ENCODE measurements at regions not wholly inside any gene's neighbourhood (a gene's known extent, or its start where the extent isn't known, plus 50 kb on each side); places are given as distances from the start of the nearest gene placed in this dataset.

DNA sequence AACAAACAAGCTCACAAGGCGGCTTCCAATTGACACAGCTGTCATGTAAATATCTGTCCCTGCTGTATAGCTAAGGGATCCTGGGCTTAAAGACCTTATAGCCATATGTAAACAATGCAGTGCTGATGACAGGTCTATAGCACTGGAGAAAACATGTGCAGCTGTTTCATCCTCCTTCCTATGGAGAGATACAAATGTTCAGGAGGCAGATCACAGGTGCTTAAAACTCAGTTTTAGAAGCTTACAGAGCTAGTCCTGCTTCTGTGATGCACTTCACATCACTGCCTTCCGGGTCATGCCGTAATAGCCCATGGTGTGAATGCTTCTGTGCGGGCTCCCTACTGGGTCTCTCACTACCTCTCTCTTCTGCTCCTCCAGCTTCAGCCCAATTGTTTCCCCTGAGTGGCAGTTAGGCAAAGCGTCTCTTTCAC, 262.4 kb upstream of the CHST9 start:
- DNase-seq: no peak

DNA sequence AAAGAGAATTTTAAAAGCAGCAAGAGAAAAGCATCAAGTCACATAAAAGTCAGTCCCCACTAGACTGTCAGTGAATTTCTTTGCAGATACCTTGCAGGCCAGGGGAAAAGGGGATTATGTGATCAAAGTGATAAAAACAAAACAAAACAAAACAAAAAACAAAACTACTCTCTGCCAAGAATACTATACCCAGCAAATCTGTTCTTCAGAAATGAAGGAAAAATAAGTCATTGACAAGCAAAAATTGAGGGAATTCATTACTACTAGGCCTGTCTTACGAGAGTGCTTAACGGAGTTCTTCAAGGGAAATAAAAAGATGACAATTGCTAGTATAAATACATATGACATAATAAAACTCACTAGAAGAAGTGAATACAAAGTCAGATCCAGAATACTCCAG, 245.5 kb upstream of the CHST9 start:
- DNase-seq: no peak

DNA sequence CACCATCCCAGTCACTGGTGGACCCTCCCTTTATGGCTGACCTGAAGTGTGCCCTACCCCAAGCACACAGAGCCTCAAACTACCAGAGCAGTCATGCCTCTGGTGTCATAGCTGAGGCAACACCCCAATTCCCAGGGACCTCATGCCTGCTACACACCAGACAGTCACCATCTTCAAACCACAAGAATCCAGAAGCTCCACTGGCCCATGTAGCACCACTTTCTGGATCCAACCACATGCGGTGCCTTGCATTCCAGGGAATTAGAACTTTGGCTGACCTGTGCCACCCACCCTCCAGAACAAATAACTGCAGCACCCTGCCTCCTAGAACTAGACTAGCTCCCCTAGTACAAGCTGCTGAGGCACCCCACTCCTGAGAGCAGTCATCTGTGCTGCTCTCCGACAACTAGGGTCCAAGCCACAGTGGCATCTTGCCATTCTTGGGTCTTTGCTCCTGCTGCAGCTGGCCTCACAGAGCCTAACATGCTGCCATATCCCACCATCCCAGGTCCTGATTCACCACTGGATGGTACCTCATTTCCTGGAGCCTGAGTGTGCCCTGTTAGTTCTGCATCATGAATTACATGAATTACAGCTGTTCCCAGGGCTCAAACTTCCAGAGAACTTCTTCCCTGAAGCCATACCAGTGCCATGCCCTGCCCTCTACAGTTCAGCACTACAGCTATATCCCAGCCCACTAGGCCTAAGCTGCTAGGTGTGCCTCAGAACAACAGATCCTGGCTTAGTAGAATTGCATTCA, 243.8 kb upstream of the CHST9 start:
- no peak for DNase-seq

DNA sequence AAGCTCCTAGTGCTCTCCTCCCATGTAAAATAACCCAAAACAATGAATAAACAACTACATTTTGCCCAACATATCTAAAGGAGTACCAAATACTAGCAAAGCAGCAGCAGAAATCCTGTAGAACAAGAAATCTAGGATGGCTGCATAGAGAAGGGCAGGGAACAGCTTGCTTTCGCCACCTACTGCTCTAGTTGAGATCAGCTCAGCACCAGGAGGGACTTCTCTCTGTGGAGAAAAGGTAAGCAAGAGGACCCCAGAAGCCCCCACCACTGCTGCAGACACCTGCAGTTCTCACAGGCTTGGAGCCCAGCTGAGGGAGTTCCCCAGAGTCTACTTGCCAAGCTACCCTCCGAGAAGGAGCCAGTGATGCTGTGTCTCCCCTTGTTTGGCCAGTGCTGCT, 243.0 kb upstream of the CHST9 start:
- no peak for DNase-seq

DNA sequence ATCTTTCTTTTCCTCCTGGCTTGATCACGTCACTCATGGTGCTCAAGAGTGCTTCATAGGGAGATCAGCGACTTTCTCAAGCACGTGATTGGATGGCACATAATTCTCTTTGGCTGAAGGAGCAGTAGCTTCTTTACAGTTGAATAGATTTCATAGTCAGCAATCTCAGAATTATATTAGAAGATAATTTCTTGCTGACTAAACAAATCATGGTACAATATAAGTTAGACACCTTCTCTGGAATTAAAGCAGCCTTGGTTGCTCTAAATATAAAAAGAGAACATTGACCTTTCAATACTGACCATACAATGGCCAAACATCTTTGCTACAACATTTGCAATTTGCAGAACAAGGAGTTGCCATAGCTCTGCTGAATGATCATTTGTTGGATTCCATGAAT, 238.5 kb upstream of the CHST9 start:
- no peak for DNase-seq

DNA sequence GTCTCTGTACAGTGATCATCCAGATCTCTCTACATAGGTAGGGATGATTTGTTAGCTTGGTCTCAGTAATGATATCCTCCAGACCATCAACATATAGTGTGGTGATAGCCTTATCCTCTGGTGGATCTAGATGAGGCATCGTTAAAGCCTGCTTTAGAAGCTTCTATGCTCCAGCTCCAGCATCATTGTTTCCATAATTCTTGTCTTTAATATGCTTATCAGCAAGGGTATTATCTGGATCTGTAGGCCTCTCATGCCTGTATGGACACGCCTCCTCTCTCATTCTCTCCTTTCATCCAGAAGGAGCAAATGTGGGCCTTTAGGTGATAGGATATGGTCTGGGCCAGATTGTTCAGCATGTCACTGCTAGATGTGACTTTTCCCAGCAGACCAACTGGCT, 234.5 kb upstream of the CHST9 start:
- DNase-seq: no peak

DNA sequence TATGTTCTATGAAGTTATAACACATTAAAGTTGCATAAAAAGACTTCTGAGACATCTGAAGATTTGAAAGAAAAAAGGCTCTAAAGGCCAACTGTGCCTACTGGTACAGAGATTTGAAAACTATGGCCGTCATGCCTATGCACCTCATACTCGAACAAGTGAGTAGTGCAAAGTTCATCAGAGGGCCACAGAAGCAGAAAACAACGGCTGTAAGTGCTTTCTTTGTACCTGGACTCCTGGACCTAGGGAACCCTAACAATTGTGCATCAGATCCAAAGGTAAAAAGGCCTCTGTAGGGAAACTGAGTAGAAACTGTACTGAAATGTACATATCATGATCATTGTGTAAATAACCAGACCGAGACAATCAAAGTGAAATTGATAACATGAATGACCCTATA, 230.4 kb upstream of the CHST9 start:
- DNase-seq: no peak

DNA sequence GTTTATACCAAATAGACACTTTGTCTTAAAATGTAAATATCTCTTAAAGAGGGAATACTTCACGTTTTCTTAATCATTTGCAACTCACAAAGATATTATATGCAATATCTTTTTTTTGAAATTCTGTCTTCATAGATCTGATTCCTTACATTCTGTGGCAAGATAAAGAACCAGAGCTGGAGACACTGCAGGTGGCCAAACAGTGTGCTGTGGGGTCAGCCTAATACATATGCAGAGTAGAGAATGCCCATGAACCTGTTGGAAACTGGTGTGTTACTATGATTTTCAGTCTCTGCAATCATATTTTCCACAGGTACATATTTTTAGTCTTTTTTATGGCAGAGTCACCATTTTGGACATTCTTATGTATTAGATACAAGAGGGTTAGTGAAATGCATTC, 229.6 kb upstream of the CHST9 start:
- DNase-seq: no peak

DNA sequence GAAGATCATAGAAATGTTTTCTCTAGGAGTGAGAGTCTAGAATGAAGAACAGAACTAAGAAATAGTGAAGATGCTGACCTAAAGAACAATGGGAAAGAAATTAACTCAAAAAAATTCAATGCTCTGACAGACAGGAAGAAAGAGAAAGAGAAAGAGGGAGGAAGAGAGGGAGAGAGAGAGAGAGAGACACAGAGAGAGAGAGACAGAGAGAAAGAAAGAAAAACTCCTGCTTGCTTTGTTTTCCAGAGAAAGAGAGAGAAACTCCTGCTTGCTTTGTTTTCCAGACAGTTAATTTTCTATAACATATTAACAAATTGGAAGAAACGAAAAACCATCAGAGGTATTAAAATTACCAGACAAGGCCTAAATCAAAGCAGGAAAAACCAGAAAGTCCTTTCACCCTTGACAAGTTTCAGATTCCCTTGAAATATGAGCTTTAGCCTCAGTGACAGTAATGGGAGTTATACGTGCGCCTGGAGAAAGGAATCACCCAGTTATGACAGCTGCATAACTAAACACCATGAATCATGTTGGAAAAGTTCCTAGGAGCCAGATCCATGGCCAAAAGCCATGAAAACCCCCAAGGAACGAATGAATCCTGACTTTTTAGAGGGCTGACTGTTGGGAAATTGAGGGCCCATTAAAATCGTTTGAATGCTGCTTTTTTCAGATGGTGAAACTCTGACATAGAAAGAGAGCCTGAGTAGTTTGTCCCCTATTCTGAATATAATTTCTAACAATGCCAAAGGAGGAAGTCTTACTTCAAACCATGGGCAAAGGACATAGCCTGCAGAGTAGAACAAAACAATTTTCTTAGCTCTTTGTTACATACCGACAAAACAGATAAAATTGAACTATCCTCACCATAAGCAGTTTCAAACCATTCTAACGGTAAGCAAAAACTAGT, 228.6 kb upstream of the CHST9 start:
- DNase-seq: no peak

DNA sequence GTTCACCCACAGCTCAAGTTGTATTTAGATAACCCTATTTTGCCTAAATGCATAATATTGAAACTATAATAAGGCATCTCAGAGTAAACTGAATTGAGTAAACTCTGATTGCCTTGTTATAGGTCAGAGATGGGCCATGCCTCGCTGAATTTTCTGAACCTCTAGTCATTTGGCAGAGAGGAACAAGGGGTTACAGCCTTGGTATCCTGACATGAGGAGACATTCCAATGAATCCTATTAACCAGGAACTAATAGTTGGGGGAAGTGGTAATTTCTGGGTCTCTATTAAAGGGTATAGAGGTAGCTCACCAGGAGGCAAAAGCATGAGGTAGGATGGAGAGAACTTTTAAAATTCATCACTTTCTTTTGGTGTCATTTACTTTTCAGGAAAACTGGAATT, 227.4 kb upstream of the CHST9 start:
- DNase-seq: no peak

DNA sequence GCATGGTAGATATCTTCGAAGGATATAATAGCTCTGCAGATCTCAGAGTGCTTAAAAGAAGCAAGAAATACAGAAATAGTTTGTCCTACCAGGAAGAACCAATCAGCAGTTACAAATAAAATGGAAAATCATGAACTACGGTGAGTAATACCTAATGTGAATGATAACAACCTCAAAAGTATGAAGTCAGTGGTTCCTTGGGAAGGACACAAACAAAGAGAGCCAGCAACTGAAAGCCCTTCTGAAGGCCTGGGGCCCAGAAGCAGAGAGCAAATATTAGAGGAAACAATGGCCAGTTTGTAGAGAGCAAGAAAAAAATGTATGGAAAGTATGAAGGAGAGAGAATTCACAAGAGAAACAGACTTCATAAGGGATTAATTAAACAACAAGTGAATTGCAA, 226.8 kb upstream of the CHST9 start:
- DNase-seq: no peak

DNA sequence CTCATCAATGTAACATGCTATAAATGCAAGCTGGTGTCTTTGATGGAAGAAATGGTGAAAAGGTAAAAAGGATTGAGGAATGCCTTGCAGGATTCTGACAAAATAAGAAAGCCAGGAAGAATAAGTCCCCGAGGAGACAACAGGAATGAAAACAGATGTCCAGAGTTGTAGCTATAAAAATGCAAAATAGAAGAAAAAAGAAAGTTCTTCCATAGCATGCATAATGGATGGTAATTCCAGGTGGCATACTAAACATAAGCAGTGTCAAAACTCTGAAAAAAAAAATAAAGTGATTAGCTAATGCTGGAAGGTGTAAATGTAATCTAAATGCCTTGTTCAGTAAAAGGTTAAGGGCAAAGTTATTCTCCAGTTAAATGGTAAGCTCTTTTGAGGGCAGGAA, 225.9 kb upstream of the CHST9 start:
- DNase-seq: no peak

DNA sequence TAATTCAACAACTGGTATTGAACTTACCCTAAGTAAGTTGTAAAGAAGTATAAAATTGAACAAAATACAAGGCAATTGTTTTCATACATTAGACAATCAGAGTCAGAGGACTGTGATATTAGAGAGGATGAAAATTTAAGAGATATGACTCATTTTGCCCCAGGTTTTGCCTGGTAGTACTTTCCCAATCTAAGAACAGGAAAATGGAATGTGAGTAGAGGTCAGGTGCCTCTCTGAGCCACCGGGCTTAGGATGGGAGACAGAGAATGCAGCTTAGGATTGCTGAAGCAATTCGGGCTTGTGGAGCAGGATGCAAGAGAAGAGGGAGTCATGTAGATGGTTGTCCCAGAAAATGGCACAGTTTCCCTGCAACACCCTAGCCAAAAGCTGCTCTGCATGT, 219.7 kb upstream of the CHST9 start:
- no peak for DNase-seq

DNA sequence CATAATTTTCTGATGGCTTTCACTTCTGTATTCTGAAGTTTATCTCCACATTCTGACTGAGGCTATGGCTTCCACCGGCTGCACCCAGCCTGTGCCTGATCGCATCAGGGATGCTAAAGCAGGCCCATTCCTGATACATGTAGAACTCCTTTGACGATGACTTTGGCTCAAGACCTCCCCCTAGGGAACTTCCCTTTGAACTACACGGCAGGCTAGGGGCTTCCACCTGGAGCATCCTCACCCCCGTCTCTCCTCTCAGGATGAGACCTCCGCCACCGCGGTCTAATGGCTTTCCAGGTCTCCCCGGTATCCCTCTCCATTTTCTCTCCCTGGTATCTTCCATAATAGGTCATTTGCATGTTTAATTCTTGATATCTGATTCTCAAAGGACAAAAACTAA, 214.9 kb upstream of the CHST9 start:
- no peak for DNase-seq

DNA sequence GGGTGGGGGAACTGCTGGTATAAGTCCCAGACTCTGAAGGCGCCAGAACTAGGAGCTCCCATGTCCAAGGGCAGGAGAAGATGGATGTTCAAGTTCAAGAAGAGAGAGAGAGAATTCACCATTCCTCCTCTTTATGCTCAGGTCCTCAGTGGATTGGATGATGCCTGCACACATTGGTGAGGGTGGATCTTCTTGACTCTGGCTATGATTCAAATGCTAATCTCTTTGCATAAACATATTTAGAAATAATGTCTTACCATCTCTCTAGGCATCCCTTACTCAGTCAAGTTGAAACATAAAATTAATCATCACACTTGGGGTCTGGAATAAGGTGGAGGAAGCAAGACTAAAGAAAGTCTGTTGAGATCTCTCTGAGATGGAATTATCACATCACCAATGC, 210.6 kb upstream of the CHST9 start:
- DNase-seq: no peak

DNA sequence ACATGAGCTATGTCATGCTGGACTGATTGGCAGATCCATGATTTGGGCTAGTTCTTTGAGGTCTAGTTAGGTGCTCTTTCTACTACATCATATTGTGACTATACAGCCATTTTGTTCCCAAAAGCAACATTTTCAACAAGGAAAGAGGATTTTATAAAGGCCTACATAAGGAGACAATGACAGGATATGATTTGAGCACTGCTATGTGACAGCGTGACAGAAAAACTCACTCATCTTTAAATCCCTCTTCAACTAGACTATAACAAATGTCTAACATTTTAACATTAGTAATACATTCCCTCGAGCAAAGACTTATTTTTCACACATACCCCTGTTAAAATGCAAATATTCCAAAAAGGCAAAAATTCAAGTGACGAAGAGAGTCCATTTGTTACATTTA, 209.6 kb upstream of the CHST9 start:
- DNase-seq: no peak

DNA sequence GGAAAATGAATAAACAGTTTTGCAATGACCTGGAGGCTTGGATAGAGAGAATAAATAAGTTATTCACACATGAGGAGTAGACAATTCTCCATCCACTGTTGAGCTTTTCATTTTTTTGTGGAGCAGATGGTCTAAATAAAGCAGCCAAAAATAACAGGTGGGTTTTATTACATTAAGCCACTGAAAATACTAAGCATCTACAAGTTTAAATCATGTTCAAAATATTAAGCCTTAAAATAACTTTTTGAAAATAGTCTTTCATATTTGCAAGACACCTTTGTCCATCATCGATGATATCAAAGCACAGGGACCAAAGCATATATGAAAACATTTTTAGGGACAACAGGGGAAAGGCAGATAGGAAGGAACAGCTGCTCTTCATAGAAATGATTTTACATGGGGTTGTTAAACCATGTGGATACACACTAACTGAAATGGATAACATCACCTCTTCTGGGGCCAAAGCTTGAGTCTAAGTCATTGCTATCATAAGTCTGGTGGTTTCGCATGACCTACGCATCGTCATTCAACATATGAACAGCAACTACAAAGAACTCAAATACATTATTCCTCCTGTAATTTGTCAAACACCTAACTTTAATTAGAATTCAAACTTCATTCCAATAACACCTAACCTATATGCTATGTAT, 197.6 kb upstream of the CHST9 start:
- no peak for DNase-seq

DNA sequence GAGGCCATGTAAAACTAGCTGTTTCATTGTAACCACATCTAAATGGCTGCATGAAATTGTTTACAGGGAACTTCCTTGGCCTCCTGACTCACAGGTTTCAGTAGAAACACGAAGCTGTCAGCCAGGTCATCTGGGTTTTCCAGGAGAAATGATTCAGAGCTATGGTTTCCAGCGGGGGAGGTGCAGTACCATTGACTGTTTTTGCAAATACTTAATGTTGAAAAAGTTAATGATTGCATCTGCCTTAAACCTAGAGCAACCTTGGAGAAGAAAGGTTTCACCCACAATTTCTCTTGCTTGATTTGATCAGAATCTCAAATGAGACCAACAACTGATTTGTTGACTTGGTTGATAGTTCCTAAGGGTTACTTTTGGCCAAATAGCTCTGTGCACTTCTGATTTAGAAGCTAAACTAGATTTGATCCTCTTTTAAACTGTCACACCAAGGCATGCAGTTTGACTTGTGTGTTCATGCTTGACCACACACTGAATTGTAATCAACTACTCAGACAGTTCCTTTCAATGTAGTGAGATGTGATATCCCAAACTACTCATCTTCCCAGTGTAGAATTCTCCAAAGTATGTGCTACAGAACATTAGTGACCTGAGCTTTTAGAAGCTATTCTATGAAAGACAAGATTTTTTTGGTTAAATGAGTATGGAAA, 193.5 kb upstream of the CHST9 start:
- DNase-seq: no peak

DNA sequence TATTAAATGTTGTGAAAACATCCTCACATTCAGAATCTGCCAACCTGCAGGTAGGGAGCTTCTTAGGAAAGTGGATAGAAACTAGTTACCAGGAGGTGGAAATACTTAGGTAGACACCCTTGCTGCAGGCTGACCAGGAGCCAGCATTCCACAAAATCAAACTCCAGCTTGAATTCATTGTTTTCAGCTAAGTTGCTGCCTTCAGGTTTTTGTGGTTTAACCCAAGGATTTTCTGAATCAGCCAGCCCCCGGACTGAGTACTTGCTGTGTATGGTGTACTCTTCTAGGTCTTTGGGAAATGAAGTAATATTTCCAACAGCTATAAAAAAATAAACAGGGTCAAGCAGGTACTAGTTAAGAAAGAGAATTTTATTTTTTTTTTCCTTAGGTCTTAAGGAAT, 192.1 kb upstream of the CHST9 start:
- DNase-seq: no peak

DNA sequence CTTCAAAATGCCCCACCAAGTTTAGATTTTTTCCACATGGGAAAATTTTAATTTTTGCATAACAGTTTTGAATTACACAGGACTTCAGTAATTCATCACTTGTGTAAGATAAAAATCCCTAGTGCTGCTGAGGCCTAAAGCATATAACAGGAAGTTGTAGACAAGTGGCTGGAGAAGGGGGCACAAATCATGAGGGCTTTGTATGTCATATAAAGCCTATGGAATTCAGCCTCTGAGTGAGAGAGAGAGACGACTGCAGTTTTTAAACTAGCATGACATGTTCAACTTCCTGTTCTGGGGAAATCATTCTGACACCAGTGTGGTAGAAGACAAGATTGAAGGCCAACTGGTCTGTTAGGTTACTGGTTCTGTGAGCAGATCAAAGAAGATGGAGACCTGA, 187.3 kb upstream of the CHST9 start:
- DNase-seq: no peak

DNA sequence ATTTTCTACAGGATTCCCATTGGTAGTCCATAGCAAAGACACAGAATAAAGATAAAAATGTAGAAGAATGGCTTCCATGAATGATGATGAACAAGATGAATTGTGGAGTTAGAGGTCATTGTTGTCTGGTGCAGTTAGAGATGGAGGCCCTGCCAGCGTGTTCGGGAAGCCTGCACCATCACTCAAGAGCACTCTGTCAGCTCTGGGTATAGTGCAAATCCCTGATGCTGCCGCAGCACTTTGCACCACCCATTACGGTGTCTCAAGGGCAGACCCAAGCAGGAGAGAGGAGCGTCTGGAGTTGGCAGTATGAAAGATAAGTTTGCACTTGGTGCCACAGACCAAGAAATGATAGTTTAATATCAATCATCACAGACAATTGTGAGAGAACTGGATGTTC, 181.6 kb upstream of the CHST9 start:
- DNase-seq: no peak

DNA sequence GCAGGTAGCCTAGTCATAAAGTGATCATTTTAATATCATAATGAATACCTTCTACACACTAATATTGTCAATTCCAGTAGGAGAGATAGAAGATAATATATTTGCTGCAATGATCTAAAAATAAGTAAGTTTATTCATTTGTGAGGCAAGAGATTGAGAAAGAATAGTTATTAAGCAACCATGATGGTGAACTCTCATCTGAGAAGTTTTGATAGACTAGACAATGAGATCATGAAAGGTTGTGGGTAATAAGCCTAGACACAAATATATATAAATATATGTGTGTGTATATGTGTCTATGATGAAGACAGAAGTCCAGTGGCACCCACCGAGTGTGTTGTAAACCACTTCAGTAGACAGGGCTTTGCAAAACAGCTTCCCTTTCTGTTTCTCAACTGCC, 181.0 kb upstream of the CHST9 start:
- DNase-seq: no peak

DNA sequence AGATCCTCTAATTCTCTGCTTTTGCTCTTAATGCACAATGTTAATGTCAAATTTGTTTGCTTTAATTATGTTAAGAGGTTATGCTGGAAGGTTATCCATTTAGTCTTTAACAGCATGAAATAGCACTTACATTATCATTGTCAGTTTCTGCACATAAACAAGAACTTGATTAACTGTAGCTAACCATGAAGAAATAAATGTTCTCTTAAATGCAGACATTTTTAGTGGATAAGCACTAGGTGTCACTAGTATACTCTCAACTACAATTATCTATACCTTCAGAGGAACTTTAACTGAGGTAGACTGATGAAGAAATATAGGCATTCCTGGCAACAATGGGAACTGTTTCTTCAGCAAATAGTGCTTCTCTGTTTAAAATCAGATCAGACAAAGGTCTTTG, 178.8 kb upstream of the CHST9 start:
- DNase-seq: no peak
